Inflammatory macrophage treated with lipopolysaccharide for 4 hours (primary cell): ENCODE measurements at regions not wholly inside any gene's neighbourhood (a gene's known extent, or its start where the extent isn't known, plus 50 kb on each side); places are given as distances from the start of the nearest gene placed in this dataset.
"Not testable (repeated sequence)": the region's sequence is repeated elsewhere in the genome, so short reads cannot be mapped to it uniquely, and the experiment has no call there.

ENCODE experiments used
- DNase-seq: peaks from one replicate; pipeline ENCODE4 v3.0.0-alpha.2; 2020

GRCh38 chr10:9339716-9340115 lies 1285.2 kb downstream of the GATA3 start:
- DNase-seq: no peak

- DNase-seq: peak; percentile 23
These were observed 1288.5 kb downstream of the GATA3 start for GRCh38 chr10:9342885-9343570.

GRCh38 chr10:9347933-9348332 lies 1293.4 kb downstream of the GATA3 start:
- DNase-seq: not testable (repeated sequence)

- DNase-seq: no peak
These were observed 1303.0 kb downstream of the GATA3 start for GRCh38 chr10:9357471-9357870.

- DNase-seq: no peak
These were observed 1308.2 kb downstream of the GATA3 start for GRCh38 chr10:9362721-9363120.

- DNase-seq: no peak
These were observed 1324.7 kb downstream of the GATA3 start for GRCh38 chr10:9379183-9379582.

GRCh38 chr10:9381733-9382532 lies 1327.4 kb downstream of the GATA3 start:
- DNase-seq: no peak

GRCh38 chr10:9382533-9382866 lies 1328.0 kb downstream of the GATA3 start:
- DNase-seq: no peak

- no peak for DNase-seq
These were observed 1336.0 kb downstream of the GATA3 start for GRCh38 chr10:9390516-9390915.

- no peak for DNase-seq
These were observed 1344.9 kb downstream of the GATA3 start for GRCh38 chr10:9399275-9399983.

GRCh38 chr10:9402067-9402466 lies 1347.6 kb downstream of the GATA3 start:
- not testable (repeated sequence) for DNase-seq

GRCh38 chr10:9402507-9403195 lies 1348.2 kb downstream of the GATA3 start:
- DNase-seq: not testable (repeated sequence)

GRCh38 chr10:9407201-9407600 lies 1352.7 kb downstream of the GATA3 start:
- DNase-seq: not testable (repeated sequence)

GRCh38 chr10:9416331-9416730 lies 1361.8 kb downstream of the GATA3 start:
- DNase-seq: no peak

GRCh38 chr10:9419757-9420156 lies 1365.3 kb downstream of the GATA3 start:
- no peak for DNase-seq

GRCh38 chr10:9427209-9427608 lies 1372.7 kb downstream of the GATA3 start:
- no peak for DNase-seq

- no peak for DNase-seq
These were observed 1382.6 kb downstream of the GATA3 start for GRCh38 chr10:9437131-9437530.

GRCh38 chr10:9443758-9444157 lies 1389.3 kb downstream of the GATA3 start:
- no peak for DNase-seq

- DNase-seq: no peak
These were observed 1395.0 kb downstream of the GATA3 start for GRCh38 chr10:9449530-9449929.

- DNase-seq: no peak
These were observed 1396.3 kb downstream of the GATA3 start for GRCh38 chr10:9450801-9451200.

GRCh38 chr10:9451211-9451773 lies 1396.8 kb downstream of the GATA3 start:
- DNase-seq: no peak

- DNase-seq: no peak
These were observed 1397.6 kb downstream of the GATA3 start for GRCh38 chr10:9452056-9452455.

- DNase-seq: not testable (repeated sequence)
These were observed 1399.4 kb downstream of the GATA3 start for GRCh38 chr10:9453871-9454270.
